GM18499 (cell line): ENCODE measurements at regions not wholly inside any gene's neighbourhood (a gene's known extent, or its start where the extent isn't known, plus 50 kb on each side); places are given as distances from the start of the nearest gene placed in this dataset.

Experiments
- ATAC-seq: cut with Tn5 transposase; IDR thresholded peaks from one replicate; pipeline ENCODE4 v1.9.1; 2021; ENCODE audit warnings: moderate number of reproducible peaks; ENCODE audit not compliant: insufficient read depth, unreplicated experiment

DNA sequence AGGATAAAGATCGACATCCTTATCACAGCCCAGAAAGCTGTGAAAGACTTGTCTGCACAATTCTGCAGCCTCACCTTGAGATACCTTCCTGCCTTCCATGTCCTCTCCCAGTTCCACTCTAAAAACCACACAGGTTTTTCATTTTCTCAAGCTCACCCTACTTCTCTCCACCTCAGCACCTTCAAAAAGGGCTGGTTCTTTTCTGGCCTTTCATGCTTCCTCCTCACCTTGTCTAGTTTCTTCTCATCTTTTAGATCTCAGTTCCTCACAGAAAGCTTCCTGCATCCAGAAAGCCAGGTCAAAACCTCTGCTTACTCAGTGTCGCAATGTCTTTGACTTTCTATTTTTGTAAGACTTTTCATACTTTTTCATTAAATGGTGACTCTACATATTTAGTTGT, 140.2 kb upstream of the STT3B start:
- ATAC-seq, result no peak

- no peak for ATAC-seq
Measured at GRCh38 chr3:31399271-31399670, 133.5 kb upstream of the STT3B start.

- ATAC-seq, result no peak
Measured at GRCh38 chr3:31402117-31402516, 130.6 kb upstream of the STT3B start.

- ATAC-seq, result no peak
Measured at GRCh38 chr3:31403197-31403596, 129.5 kb upstream of the STT3B start.

- ATAC-seq, result no peak
Measured at GRCh38 chr3:31404871-31405270, 127.9 kb upstream of the STT3B start.

GRCh38 chr3:31405515-31405914, 127.2 kb upstream of the STT3B start:
- ATAC-seq, result no peak

DNA sequence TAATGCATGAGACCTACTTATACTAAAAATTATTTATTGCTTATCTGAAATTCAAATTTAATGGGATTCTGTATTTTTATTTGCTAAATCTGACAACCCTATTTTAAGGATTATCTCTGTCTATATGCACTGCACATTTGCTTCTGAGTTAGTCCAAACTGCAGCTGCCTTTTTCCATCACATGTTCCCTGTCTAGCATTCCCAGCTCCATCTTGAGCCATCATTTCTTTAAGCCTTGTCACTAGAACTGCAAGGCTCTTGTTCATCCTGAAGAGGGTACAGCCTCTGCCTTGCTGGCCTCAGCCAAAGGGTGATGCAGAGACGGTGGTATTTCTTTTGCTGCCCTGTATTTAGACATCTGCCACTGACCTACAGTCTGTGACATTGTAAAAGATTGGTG, 125.8 kb upstream of the STT3B start:
- no peak for ATAC-seq

GRCh38 chr3:31407665-31408064, 125.1 kb upstream of the STT3B start:
- no peak for ATAC-seq

GRCh38 chr3:31408720-31409119, 124.0 kb upstream of the STT3B start:
- no peak for ATAC-seq

DNA sequence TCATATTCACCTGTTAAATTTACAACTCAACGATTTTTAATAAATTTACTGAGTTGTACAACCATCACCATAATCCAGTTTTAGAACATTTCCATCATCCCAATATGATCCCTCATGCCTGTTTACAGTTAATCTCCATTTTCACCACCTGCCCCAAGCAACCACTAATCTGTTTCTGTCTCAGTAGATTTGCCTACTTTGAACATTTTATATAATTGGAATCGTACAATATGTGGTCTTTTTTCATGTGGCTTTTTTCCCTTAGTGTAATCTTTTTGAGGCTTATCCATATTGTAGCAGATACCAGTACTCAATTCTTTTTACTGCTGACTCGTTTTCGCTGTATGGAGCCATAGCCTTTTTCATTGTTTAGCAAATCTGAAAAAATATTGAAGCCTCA, 123.3 kb upstream of the STT3B start:
- no peak for ATAC-seq

DNA sequence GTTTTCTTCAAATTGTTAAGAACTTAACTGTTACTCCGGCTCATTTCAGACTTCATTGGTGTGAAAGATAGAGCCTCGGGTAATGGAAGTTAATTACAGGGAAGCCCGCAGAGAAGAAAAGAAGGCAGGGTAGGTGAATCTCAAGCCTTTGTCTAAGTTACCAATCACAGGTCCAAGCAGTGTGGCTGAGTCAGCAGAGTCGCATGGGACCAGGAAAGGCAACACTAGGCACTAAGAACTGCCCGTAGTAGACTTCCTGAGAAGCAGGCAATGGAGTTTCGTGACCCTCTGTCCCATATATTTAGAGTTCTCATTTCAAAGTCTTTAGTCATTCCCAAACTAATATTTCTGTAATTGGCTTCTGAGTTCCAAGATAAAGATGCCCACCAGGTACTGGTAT, 122.9 kb upstream of the STT3B start:
- no peak for ATAC-seq

DNA sequence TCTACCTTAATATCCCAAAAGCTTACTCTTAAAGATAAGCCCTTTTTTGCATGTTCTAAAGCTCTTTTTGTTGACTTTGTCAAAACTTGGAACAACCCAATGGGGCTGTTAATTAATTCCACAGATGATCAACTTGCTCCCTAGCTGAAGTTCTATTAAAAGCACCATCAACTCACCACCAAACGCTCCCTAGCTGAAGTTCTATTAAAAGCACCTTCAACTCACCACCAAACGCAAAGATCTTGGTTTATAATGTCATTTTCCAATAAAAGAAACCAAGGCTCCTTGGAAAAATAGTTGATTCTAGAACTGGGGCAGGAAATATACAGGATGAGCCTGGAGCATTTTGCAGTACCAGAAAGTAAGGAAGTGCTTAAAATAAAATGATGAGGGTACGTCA, 122.3 kb upstream of the STT3B start:
- ATAC-seq, result no peak

GRCh38 chr3:31412832-31413231, 119.9 kb upstream of the STT3B start:
- no peak for ATAC-seq

DNA sequence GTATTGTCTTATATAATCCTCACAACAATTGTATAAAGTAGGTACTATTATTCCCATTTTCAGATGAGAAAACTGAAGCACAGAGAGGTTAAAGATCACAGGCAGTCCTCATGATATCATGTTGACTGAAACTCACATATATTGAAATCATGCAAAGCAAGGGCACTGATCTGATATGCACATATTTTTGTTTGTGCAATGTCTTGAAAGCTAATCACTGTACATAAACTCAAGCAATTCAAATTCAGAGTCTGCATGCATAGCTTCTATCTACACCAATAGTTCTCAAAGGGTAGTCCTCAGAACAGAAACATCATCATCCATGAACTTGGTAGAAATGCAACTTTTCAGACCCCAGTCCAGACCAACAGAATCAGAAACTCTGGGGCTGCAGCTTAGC, 119.2 kb upstream of the STT3B start:
- no peak for ATAC-seq

DNA sequence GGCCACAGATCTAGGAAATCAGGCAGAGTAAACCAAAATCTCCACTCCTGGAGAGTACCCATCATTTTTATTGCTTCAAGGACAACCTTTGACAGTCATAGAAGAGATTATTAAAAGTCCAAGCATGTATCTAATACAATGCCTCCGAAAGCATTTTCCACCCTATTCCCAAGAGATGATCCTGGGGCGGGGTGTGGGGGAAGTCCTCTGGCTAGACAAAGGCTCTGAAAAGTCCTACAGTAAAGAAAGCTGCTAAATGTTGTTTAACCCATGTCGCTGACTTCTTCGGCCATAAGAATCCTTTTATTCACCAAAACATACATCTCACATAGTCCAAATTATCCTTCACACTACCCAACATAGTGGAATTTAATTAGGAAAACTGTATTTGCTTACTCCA, 115.7 kb upstream of the STT3B start:
- ATAC-seq, result no peak

DNA sequence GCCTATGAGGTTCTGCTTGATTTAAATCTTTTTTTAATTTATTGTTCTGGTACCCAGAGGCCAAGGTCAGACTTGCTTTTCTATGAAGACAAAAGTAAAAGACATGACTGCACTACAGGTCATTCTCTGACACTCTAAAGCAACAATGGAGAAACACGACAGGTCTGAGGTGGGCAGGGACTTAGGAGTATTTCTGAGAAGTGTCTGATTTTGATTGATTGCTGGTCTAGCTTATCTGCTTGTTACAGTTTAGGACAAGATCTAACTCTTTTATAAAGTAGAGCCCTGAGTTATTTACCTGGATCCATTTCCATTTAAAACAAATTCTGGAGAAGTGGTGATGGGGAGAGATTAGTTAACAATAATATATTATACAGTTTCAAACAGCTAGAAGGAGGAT, 115.2 kb upstream of the STT3B start:
- no peak for ATAC-seq

DNA sequence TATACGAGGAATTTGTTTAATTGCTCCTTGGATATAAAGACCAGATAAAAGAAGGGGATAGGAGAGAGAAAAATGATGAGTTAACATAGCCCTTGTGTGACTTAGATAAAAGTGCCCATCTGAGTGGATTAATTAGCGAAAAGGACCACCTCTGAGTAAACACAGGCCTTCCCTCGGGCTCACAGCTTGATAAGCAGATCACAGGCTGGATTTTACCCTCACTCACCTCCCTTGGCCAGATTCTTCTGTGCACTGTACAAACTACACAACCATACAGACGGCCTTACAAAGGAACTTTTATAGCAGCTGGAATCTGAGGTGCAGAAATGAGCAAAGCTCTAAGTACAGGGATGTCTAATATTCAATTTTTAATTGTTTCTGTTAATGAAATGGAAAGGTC, 112.4 kb upstream of the STT3B start:
- no peak for ATAC-seq

DNA sequence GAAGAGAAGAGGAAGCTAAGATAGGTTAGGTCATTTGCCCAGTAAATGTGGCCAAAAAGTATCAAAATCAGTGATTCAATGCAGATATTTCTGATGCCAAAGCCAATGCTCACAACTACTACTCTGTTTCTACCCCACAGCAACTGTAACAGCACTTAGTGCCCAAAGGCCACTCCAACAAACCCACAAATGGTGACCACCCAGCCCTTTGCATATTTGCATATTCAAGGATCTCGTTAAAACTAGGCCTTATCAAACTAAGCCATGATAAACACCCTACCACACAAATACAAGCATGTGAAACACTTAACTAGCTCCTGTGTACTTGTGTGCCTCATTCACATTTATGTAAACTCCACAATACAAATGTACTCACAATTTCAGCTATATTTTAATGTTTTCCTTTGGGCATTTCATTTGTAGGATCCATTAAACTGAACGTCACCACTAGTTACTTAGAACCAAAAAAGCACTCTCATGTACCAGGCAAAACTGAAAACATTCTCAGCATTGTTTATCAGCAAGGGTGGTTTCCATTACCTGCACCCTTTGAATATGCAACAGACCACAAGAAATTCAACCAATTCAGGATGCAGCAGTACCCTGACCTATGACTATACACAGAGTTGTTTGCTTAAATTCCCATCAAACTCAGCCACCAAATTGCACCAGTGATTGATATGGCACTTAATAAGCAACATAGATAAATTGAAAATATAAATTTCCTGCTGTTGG, 111.2 kb upstream of the STT3B start:
- ATAC-seq, result peak; percentile 53

- no peak for ATAC-seq
Measured at GRCh38 chr3:31422237-31422636, 110.5 kb upstream of the STT3B start.

DNA sequence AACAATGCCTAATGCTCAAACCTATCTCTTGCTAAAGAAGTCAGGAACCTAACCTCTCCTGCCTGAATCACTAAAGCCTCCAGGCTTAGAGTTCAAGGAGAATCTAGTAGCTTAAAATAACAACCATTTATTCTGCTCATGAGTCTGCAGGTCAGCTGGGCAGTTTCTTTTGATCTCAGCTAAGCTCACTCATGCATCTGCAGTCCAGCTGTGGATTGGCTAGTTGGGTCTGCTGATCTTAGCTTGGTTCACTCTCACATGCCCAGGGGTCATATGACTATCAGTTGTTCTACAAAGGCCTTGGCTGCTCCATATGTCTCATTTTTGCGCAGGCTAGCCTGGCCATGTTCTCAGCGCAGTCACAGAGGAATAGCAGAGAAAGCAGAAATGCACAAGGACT, 109.2 kb upstream of the STT3B start:
- ATAC-seq, result no peak

- no peak for ATAC-seq
Measured at GRCh38 chr3:31425401-31425800, 107.3 kb upstream of the STT3B start.

DNA sequence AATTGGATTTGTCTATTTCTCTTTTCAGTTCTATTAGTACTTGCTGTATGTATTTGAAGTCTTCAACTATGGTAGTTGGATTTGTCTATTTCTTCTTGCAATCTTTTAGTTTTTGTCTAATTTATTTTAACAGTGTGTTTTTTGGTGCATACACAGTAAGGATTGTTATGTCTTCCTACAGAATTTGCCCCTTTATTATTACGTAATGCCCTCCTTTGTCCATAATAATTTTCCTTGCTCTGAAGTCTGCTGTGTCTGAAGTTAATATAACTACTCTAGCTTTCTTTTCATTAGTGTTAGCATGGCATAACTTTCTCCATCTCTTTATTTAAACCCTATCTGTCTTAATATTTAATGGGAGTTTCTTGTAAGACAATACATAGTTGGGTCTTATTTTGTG, 105.1 kb upstream of the STT3B start:
- ATAC-seq, result no peak

DNA sequence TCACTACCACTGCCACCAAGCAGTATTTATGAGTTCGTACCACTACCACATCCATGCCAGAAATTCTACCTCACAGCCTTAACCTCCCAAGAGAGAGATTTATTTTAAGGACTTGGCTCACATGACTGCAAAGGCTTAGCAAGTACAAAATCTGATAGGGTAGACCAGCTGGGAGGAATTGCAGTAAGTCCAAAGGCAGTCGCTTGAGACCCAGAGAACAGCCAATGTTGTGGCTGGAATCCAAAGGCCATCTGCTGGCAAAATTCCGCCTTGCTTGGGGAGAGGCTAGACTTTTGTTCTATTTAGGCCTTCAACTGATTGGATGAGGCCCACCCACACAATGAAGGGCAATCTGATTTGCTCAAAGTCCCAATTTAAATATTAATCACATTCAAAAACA, 101.4 kb upstream of the STT3B start:
- no peak for ATAC-seq
